Neuron (in vitro differentiated cells): ENCODE measurements at regions not wholly inside any gene's neighbourhood (a gene's known extent, or its start where the extent isn't known, plus 50 kb on each side); places are given as distances from the start of the nearest gene placed in this dataset.
"Not testable (repeated sequence)": the region's sequence is repeated elsewhere in the genome, so short reads cannot be mapped to it uniquely, and the experiment has no call there.

Experiments
- H2AFZ ChIP-seq: one replicate; pipeline ENCODE4 v1.6.1; 2013; ENCODE audit warnings: low read depth, mild to moderate bottlenecking, inconsistent platforms, low read length, moderate library complexity
- H3K27me3 ChIP-seq: one replicate; pipeline ENCODE4 v1.6.1; 2013; ENCODE audit warnings: low read length; ENCODE audit not compliant: insufficient read depth
- H3K36me3 ChIP-seq: one replicate; pipeline ENCODE4 v1.6.1; 2013; ENCODE audit warnings: low read length; ENCODE audit not compliant: insufficient read depth
- H3K4me1 ChIP-seq: one replicate; pipeline ENCODE4 v1.6.1; 2013; ENCODE audit warnings: low read length; ENCODE audit not compliant: insufficient read depth
- H3K4me3 ChIP-seq: 2 replicates; pipeline ENCODE4 v1.5.1; 2013; ENCODE audit warnings: mild to moderate bottlenecking, low read length, moderate library complexity
- H3K9me3 ChIP-seq: one replicate; pipeline ENCODE4 v1.6.1; 2013; ENCODE audit warnings: low read length

DNA sequence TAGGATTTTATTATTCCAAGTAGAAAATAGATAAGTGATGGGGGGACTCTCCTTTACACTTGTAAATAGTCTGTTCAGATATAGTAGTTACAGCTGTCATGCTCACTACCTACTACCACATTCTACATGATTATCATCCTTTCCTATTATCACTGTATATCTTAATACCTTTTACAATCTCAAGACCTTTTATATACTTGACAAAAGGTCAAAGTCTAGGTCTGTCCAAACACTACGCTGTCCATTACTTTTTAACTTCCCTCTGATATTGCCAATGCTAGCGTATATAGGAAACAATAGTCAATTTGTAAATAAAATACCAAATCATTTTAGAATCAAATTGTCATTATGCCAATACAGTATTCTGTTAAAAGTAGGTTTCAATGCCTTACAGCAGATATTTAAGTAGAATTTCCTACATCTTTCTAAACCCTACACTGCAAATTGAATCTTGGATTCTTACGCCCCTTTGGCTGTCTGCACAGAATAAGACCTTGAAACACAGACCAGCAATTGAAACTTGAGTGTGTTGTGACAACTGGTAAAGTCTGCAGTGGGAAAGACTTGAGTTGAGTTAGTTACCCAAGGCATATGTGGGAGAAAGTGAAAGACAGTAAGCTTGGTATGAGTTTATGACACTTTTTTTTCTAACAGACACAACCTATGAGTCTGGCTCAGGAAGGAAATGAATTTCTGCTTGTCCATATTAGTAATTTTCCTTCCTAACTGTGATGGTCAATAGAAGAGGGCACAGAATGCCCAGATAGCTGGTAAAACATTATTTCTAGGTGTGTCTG lies 827.6 kb upstream of the ACO1 start:
- Histone ChIP-seq H3K4me1 (no peaks in the 10 kb centered on the region), H3K4me3 (no peak overlapping the region), H2AFZ (no peak overlapping the region), H3K9me3 (no peaks in the 10 kb centered on the region), H3K36me3 (no peaks in the 10 kb centered on the region), H3K27me3 (no peaks in the 10 kb centered on the region)

DNA sequence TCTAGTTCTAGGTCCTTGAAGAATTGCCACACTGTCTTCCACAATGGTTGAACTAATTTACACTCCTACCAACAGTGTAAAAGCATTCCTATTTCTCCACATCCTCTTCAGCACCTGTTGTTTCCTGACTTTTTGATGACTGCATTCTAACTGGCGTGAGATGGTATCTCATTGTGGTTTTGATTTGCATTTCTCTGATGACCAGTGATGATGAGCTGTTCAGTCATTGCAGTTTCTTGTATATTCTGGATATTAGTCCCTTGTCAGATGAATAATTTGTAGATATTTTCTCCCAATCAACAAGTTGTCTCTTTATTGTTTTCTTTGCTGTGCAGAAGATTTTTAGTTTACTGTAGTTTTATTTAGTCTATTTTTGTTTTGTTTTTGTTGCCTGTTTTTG lies 812.3 kb upstream of the ACO1 start:
- H3K4me3 ChIP-seq, H3K9me3 ChIP-seq: not testable (repeated sequence)

DNA sequence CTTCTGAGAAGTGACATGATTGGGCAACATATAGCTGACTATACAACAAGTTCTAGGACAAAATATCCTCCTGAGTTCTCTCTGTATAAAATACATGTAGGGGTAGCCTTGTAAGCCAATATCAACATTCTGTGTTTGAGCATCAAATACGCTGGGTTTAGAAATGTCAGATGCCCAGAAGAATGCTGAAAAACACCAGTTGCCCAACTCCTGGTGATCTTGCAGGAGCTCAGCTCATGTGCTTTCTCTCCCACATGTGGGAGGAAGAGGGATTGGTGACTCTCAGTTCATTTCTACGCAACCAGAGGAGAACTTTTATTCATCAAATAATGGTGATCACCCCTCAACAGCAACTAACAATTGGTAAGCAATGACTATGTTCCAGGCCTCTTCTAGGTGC lies 810.9 kb upstream of the ACO1 start:
- H3K36me3 ChIP-seq, result no peaks in the 10 kb centered on the region
- no peaks in the 10 kb centered on the region for H3K9me3 ChIP-seq
- H3K4me3 ChIP-seq, result no peak overlapping the region
- no peaks in the 10 kb centered on the region for H3K27me3 ChIP-seq
- no peaks in the 10 kb centered on the region for H3K4me1 ChIP-seq
- H2AFZ ChIP-seq, result no peak overlapping the region

More for the DNA sequence above, 812.3 kb upstream of the ACO1 start:
- not testable (repeated sequence) for H3K36me3 ChIP-seq, H3K27me3 ChIP-seq, H3K4me1 ChIP-seq, H2AFZ ChIP-seq

DNA sequence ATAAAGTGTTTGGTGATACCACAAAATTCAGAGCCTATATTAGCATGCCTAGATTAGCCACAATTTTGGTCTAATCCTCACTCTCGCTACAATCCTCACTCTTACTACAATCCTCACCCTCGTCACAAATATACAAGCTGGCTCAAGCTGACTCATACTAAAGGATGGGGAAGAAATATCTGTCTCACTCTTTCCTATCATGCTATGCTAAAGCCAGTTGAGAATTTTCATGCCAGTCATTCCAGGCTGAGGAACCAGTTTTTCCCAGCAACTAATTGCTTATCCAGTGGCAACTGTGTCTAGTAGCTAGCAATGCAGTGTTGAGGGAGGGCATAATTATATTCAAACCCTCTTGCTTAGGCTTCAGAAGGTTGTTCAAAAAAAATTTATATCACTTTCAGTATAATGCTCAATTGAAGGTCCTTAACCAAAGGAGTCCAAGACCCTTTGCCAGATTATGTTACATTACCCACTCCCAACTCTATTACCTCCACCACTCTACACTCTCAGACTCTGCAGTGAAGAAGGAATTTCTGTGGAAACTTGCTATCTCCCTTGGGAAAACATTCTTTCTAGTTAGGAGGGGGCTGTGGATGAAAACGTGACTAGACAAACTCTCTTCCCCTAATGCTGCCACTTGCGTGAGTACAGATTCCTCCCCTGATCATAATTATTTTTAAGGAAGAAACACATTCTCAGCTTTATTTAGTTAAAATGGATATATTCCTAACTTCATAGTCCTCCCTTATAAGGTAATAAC lies 810.3 kb upstream of the ACO1 start:
- Histone ChIP-seq H3K4me3 (no peak overlapping the region), H3K9me3 (no peaks in the 10 kb centered on the region), H3K27me3 (no peaks in the 10 kb centered on the region), H2AFZ (no peak overlapping the region), H3K4me1 (no peaks in the 10 kb centered on the region), H3K36me3 (no peaks in the 10 kb centered on the region)

DNA sequence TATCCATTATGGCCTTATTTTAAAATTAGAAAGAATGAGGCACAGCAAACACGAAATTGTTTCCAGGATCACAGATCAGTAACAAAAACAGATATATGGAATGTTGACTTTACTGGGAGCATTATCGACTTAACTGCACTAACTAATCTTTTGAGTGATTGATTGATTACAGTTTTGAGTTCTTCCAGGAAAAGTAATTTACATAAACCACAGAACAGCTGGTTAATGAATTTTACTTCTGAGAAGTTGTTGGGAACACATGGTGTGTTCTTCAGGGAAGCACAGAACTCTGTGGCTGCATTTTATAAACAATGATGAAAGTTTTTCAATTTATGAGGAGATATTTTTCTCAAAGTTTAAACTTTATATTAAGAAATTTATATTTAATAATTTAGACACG lies 802.4 kb upstream of the ACO1 start:
- Histone ChIP-seq H3K4me1 (no peaks in the 10 kb centered on the region), H3K4me3 (no peak overlapping the region), H3K27me3 (no peaks in the 10 kb centered on the region), H3K9me3 (no peaks in the 10 kb centered on the region), H3K36me3 (no peaks in the 10 kb centered on the region), H2AFZ (no peak overlapping the region)

DNA sequence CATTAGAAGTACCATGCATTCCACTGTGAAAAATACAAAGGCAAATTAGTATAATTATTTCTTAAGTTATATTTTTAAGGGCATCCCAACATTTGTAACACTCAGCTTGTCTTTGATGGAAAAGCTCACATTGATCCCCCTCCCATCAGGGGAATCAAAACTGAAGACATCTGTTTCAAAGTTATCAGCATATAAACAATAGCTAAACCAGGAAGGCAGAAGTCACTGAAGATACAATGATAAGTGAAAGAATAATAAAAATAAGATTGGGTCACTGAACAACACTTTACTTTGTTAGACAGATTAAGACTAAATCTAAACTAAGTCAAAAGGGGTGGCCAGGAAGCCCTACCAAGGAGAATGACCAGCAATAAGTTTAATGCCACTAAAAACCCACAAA lies 801.9 kb upstream of the ACO1 start:
- Histone ChIP-seq H3K27me3 (no peaks in the 10 kb centered on the region), H3K36me3 (no peaks in the 10 kb centered on the region), H3K9me3 (no peaks in the 10 kb centered on the region)

DNA sequence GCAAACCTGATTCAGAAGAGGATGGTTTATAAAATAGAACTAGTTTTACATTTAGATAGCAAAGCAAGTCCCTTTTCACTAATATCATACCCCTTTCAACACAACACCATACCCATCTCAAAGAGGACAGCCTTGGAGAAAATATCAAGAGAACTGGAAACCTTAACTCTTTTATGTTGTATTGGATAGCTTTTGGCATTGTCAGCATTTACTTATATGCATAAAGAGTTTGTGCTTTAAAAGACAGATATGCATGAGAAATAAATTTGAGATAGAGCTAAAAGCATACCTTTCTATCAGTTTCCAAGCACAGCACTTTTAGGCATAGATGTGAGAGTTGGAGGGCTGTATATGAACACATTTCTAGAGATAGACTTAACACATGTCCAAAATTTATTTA lies 799.3 kb upstream of the ACO1 start:
- no peaks in the 10 kb centered on the region for H3K27me3 ChIP-seq
- no peak overlapping the region for H2AFZ ChIP-seq
- H3K4me1 ChIP-seq, result no peaks in the 10 kb centered on the region
- H3K9me3 ChIP-seq, result no peaks in the 10 kb centered on the region
- no peaks in the 10 kb centered on the region for H3K36me3 ChIP-seq
- no peak overlapping the region for H3K4me3 ChIP-seq

More for the DNA sequence above, 801.9 kb upstream of the ACO1 start:
- Histone ChIP-seq H2AFZ (no peak overlapping the region), H3K4me1 (no peaks in the 10 kb centered on the region), H3K4me3 (no peak overlapping the region)

DNA sequence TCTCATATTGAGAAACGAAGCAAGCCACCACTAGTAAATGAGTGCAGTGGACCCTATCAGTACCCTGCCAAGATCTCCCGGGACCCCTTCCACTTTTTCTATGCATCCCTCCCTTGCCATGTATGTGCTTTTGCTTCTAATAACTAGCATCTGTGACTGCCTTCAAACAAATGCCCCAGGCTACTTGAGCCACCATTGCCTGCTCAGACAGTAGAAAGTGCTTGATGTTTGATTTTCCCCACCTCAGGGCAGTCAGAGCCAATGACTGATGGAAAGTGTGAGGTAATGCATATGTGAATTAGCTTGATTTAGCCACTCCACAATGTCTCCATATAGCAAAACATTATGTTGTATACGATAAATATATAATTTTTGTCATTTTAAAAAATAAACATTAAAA lies 797.3 kb upstream of the ACO1 start:
- no peaks in the 10 kb centered on the region for H3K27me3 ChIP-seq
- no peaks in the 10 kb centered on the region for H3K36me3 ChIP-seq
- H3K4me1 ChIP-seq, result no peaks in the 10 kb centered on the region
- no peak overlapping the region for H3K4me3 ChIP-seq
- H2AFZ ChIP-seq, result no peak overlapping the region
- H3K9me3 ChIP-seq, result no peaks in the 10 kb centered on the region

DNA sequence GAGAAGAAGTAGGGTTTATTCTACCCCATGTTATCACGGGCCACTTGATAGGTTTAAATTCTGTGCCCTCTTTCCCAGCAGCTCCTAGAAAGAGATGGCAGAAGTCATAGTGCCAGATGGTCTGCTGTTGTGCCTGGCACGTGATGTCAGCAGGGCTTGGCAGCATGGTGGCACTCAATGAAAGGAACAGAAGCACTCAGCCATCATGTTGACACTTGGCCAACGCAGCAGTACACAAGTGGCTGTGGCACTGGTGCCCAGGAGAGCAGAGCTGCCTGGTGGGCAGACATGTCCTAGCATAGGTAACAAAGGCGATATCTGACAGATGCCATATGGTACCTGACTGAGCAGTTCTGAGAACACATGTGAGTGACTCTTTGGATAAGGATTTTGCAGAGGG lies 796.4 kb upstream of the ACO1 start:
- no peaks in the 10 kb centered on the region for H3K27me3 ChIP-seq
- H3K9me3 ChIP-seq, result no peaks in the 10 kb centered on the region
- no peak overlapping the region for H2AFZ ChIP-seq
- no peak overlapping the region for H3K4me3 ChIP-seq
- H3K4me1 ChIP-seq, result no peaks in the 10 kb centered on the region
- H3K36me3 ChIP-seq, result no peaks in the 10 kb centered on the region

DNA sequence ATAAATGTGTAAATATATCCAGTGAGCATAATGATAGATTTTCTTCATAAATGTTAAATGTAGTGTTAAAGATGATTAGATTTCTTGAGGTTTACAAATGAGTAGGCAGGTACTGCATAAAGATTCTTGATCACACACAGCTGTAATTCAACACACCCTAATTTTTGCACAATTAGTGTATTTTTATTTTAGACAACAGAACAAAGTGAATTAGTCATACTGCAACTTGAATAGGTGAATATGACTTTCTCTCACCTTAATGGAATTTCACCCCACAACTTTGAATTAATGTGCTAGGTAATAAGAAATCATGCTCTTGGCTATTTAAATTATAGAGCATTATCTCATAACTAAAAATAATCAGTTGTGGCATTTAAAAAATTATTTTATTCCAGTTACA lies 795.7 kb upstream of the ACO1 start:
- H2AFZ ChIP-seq, result no peak overlapping the region
- no peak overlapping the region for H3K4me3 ChIP-seq
- no peaks in the 10 kb centered on the region for H3K9me3 ChIP-seq
- H3K4me1 ChIP-seq, result no peaks in the 10 kb centered on the region
- H3K27me3 ChIP-seq, result no peaks in the 10 kb centered on the region
- no peaks in the 10 kb centered on the region for H3K36me3 ChIP-seq

DNA sequence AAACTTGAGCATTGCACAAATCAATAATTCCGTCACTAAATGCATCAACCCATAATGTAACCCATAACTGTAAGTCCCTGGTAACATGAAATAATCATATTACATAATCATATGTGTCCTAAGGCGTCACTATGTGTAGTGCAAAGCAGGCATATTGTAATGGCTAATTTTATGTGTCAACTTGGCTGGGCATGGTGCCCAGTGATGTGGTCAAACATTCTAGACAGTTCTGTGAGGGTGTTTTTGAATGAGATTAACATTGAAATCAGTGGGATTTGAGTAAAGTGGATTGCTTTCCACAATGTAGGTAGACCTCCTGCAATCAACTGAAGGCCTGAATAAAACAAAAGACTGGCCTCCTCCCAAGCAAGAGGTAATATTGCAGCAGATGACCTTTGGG lies 794.4 kb upstream of the ACO1 start:
- H3K36me3 ChIP-seq, result no peaks in the 10 kb centered on the region
- H3K4me1 ChIP-seq, result no peaks in the 10 kb centered on the region
- H3K4me3 ChIP-seq, result no peak overlapping the region
- H3K9me3 ChIP-seq, result no peaks in the 10 kb centered on the region
- H2AFZ ChIP-seq, result no peak overlapping the region
- no peaks in the 10 kb centered on the region for H3K27me3 ChIP-seq

DNA sequence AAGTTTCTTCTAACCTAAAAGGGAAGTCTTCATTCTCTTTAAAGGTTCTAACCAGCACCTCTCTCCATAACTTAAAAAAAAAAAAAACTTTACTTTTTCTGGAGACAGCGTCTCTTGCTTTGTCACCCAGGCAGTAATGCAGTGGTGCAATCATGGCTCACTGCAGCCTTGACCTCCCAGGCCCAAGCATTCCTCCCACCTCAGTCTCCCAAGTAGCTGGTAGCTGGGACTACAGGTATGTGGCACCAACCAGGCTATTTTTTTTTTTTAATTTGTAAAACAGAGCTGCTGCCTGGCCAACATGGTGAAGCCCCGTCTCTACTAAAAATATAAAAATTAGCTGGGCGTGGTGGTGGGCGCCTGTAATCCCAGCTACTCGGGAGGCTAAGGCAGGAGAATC lies 787.4 kb upstream of the ACO1 start:
- not testable (repeated sequence) for H2AFZ ChIP-seq, H3K27me3 ChIP-seq, H3K36me3 ChIP-seq, H3K4me1 ChIP-seq, H3K9me3 ChIP-seq, H3K4me3 ChIP-seq

DNA sequence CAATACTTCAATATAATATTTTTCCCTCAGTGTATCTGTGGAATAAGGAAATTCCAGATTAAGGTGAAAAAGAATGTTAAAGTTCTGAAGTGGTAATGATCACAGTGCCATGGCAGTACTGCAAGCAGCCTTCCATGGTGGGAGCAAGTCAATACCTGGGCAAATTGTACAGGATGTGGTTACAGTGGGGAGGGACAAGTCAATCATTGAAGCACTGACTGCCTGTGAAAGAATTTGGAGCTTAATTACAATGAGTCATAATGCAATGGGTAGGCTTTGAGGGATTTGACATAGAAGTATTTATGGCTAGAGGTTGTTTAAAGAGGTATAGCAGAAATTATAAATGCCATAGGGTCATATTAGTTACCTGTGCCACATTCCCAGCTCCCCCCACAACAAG lies 786.5 kb upstream of the ACO1 start:
- Histone ChIP-seq H2AFZ (no peak overlapping the region), H3K9me3 (no peaks in the 10 kb centered on the region), H3K4me3 (no peak overlapping the region), H3K36me3 (no peaks in the 10 kb centered on the region), H3K27me3 (no peaks in the 10 kb centered on the region), H3K4me1 (no peaks in the 10 kb centered on the region)
